HG02938 (cell line): ENCODE measurements at regions not wholly inside any gene's neighbourhood (a gene's known extent, or its start where the extent isn't known, plus 50 kb on each side); places are given as distances from the start of the nearest gene placed in this dataset.

Experiments
- ATAC-seq: cut with Tn5 transposase; IDR thresholded peaks from one replicate; pipeline ENCODE4 v1.9.1; 2021; ENCODE audit warnings: mild to moderate bottlenecking, moderate library complexity; ENCODE audit not compliant: unreplicated experiment

GRCh38 chr5:159452480-159453167 is 122.3 kb upstream of the IL12B start:
- ATAC-seq = no peak

- ATAC-seq = no peak
These were observed 122.9 kb upstream of the IL12B start for GRCh38 chr5:159453209-159453608.

GRCh38 chr5:159456261-159456660 is 126.0 kb upstream of the IL12B start:
- peak; percentile 0 for ATAC-seq

GRCh38 chr5:159456722-159457465 is 126.6 kb upstream of the IL12B start:
- peak; percentile 89 for ATAC-seq

GRCh38 chr5:159458217-159458711 is 128.0 kb upstream of the IL12B start:
- peak; percentile 38 for ATAC-seq

- no peak for ATAC-seq
These were observed 128.9 kb upstream of the IL12B start for GRCh38 chr5:159459132-159459627.

- peak; percentile 37 for ATAC-seq
These were observed 129.8 kb upstream of the IL12B start for GRCh38 chr5:159459951-159460538.

- no peak for ATAC-seq
These were observed 133.5 kb upstream of the IL12B start for GRCh38 chr5:159463590-159464321.

- no peak for ATAC-seq
These were observed 135.3 kb upstream of the IL12B start for GRCh38 chr5:159465604-159466003.

GRCh38 chr5:159467666-159468065 is 137.4 kb upstream of the IL12B start:
- no peak for ATAC-seq

GRCh38 chr5:159469496-159470372 is 139.4 kb upstream of the IL12B start:
- peak; percentile 90 for ATAC-seq

- ATAC-seq = no peak
These were observed 141.6 kb upstream of the IL12B start for GRCh38 chr5:159471904-159472303.

- no peak for ATAC-seq
These were observed 144.7 kb upstream of the IL12B start for GRCh38 chr5:159475026-159475425.

- ATAC-seq = no peak
These were observed 148.7 kb upstream of the IL12B start for GRCh38 chr5:159478950-159479349.

GRCh38 chr5:159480849-159481248 is 150.6 kb upstream of the IL12B start:
- ATAC-seq = no peak

GRCh38 chr5:159481751-159482150 is 151.5 kb upstream of the IL12B start:
- no peak for ATAC-seq

GRCh38 chr5:159486836-159487235 is 156.5 kb upstream of the IL12B start:
- ATAC-seq = no peak

GRCh38 chr5:159488516-159488915 is 158.2 kb upstream of the IL12B start:
- ATAC-seq = no peak

GRCh38 chr5:159489779-159490178 is 159.5 kb upstream of the IL12B start:
- ATAC-seq = no peak

- no peak for ATAC-seq
These were observed 160.2 kb upstream of the IL12B start for GRCh38 chr5:159490507-159490906.
